ENCODE measurements at regions not wholly inside any gene's neighbourhood (a gene's known extent, or its start where the extent isn't known, plus 50 kb on each side); places are given as distances from the start of the nearest gene placed in this dataset.

DNA sequence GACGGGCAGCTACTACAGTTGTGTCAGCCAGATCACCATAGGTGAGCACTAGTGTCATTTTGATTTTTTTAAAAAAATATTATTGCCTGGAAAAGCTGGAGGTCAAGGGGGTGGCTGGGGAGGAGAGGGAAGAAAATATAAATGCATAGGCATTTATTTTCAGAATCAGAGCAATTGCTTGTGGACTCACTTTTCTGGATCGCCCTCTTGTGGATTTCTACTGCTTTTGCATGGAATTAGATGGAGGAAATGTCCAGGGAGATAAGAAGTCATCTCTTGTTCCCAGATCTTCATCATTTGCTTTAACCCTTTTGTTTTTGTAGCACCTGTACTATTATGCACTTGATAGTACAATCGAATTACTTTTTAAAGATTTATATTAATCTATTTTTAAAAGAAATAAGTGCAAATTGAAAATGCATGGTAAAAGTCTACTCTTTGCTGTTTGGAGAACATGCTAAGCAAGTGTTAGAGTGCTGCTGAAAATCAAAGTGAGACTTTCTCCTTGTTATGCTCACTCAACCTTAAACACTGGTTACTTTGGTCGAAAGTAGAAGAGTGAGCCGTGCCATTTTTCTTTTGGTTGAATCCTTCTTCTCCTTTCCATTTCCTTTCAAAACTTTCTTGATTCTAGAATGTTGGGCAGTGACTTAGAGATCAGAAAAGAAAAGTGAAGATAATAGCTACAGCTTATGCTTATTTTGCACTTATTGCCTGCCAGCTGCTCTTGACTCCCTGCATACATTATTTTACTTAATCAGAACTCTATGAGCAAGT lies 60.6 kb upstream of the ANO4 start:
- intact Hi-C loops (cut with micrococcal nuclease) = no loop called here
- no peak for ATAC-seq
- no peak for DNase-seq

DNA sequence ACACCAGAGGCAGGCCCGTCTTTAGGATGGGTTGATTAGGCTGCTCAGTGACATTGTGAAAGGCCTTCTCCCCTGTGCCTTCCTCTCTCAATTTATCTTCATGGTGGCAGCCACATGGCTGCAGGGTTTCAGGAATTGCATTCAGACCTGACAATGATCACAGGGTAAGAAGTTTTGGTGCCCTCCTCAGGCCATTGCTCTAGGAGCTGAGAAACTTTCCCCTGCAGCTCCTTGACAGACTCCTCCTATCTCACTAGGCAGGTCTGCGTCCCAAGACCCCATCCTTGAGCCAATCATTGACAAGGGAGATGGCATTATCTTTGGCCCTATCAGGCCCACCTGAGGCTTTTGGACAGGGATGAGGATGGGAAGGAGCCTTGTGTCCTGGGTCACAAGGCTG lies 57.4 kb upstream of the ANO4 start:
- DNase-seq = no peak
- intact Hi-C loops (cut with micrococcal nuclease) = no loop called here
- no peak for ATAC-seq

- intact Hi-C loops (cut with micrococcal nuclease) = no loop called here
- ATAC-seq = no peak
- no peak for DNase-seq
Measured at GRCh38 chr12:100738086-100738485, 56.5 kb upstream of the ANO4 start.

DNA sequence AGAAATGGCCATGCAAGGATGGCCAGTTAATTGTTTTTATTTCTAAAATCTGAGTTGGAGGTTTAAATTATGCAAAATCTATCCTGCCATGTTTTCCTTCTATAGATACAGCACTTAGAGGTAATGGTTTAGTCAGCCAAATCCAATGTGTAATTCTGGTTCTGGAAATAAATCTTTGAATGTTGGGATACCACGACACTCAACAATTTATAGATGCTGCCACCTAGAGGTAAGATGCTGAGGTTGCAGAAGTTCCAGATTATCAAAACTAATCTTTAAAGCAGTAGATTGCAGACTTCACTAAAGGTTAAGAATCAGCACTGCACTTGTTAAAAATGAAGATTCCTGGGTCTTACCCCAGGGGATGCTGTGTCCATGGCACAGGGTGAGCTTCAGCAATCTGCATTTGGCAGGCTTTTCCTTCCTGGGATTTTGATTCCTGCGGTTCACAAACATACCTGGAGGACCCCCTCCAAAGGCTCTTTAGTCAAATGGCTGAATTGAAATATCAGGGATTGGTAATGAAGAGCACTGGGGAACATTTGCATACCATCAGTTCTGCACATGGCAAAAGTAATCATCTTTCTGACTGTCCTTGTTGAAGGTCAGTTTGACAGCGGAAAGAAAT lies 53.4 kb upstream of the ANO4 start:
- ATAC-seq (no peak), DNase-seq (no peak)
- intact Hi-C loops (cut with micrococcal nuclease) = loop anchor here (10.0 kb wide), 1 partner anchor 506 kb away; no protein-coding TSS in a partner anchor

GRCh38 chr12:100743060-100743459 lies 51.5 kb upstream of the ANO4 start:
- intact Hi-C loops (cut with micrococcal nuclease) = loop anchor here (10.0 kb wide), 1 partner anchor 508 kb away; no protein-coding TSS in a partner anchor
- no peak for DNase-seq
- ATAC-seq = no peak
